ENCODE measurements at regions not wholly inside any gene's neighbourhood (a gene's known extent, or its start where the extent isn't known, plus 50 kb on each side); places are given as distances from the start of the nearest gene placed in this dataset.

- H3K27me3 ChIP-seq (ENCODE audit: low read length): no peaks in the 10 kb centered on the region
- no peaks in the 10 kb centered on the region for H3K9me3 ChIP-seq (ENCODE audit: insufficient read depth, low read length)
- H3K9me2 ChIP-seq (replicated peaks; ENCODE audit: insufficient read depth, low read length): no peaks in the 10 kb centered on the region
- H3K79me2 ChIP-seq (ENCODE audit: insufficient read depth, low read length): no peaks in the 10 kb centered on the region
- no peaks in the 10 kb centered on the region for H4K20me1 ChIP-seq (ENCODE audit: low read depth, low read length)
- H3K9ac ChIP-seq (ENCODE audit: low read length): no peak overlapping the region
- H3K27ac ChIP-seq (ENCODE audit: low read depth, low read length): no peak overlapping the region
- no peak for TF ChIP-seq EZH2phosphoT487 (conservative IDR thresholded peaks at IDR 0.05; ENCODE audit: low read length)
- no peak for TF ChIP-seq CTCF (IDR thresholded peaks at IDR 0.05; ENCODE audit: insufficient read depth, low read length, poor library complexity, severe bottlenecking)
- no peaks in the 10 kb centered on the region for H3K36me3 ChIP-seq (ENCODE audit: low read length)
- no peak overlapping the region for H3K4me2 ChIP-seq (ENCODE audit: low read depth, low read length, poor library complexity, severe bottlenecking)
- H3K4me3 ChIP-seq (ENCODE audit: insufficient read depth, low read length, poor library complexity, severe bottlenecking): no peak overlapping the region
- H3F3A ChIP-seq (ENCODE audit: insufficient read depth): no peaks in the 10 kb centered on the region
- H2AFZ ChIP-seq (ENCODE audit: low read depth, low read length, severe bottlenecking): no peak overlapping the region
Measured at GRCh38 chr14:65190312-65190711, 88.0 kb upstream of the MAX start.

GRCh38 chr14:65191716-65192115 lies 89.4 kb upstream of the MAX start:
- H3K79me2 ChIP-seq (ENCODE audit: insufficient read depth, low read length): no peaks in the 10 kb centered on the region
- no peak overlapping the region for H3K4me2 ChIP-seq (ENCODE audit: low read depth, low read length, poor library complexity, severe bottlenecking)
- no peaks in the 10 kb centered on the region for H3K36me3 ChIP-seq (ENCODE audit: low read length)
- H3K9me3 ChIP-seq (ENCODE audit: insufficient read depth, low read length): no peaks in the 10 kb centered on the region
- H4K20me1 ChIP-seq (ENCODE audit: low read depth, low read length): no peaks in the 10 kb centered on the region
- no peak overlapping the region for H3K4me3 ChIP-seq (ENCODE audit: insufficient read depth, low read length, poor library complexity, severe bottlenecking)
- no peak overlapping the region for H3K27ac ChIP-seq (ENCODE audit: low read depth, low read length)
- H3F3A ChIP-seq (ENCODE audit: insufficient read depth): no peaks in the 10 kb centered on the region; the same call in 1 of the 2 replicates
- no peak overlapping the region for H2AFZ ChIP-seq (ENCODE audit: low read depth, low read length, severe bottlenecking)
- no peaks in the 10 kb centered on the region for H3K9me2 ChIP-seq (replicated peaks; ENCODE audit: insufficient read depth, low read length)
- H3K27me3 ChIP-seq (ENCODE audit: low read length): no peaks in the 10 kb centered on the region
- no peak for TF ChIP-seq EZH2phosphoT487 (conservative IDR thresholded peaks at IDR 0.05; ENCODE audit: low read length)
- TF ChIP-seq CTCF (IDR thresholded peaks at IDR 0.05; ENCODE audit: insufficient read depth, low read length, poor library complexity, severe bottlenecking): no peak
- no peak overlapping the region for H3K9ac ChIP-seq (ENCODE audit: low read length)

- no peaks in the 10 kb centered on the region for H3K9me2 ChIP-seq (replicated peaks; ENCODE audit: insufficient read depth, low read length)
- no peaks in the 10 kb centered on the region; the same call in 1 of the 2 replicates for H3F3A ChIP-seq (ENCODE audit: insufficient read depth)
- H3K4me3 ChIP-seq (ENCODE audit: insufficient read depth, low read length, poor library complexity, severe bottlenecking): no peak overlapping the region
- H3K9me3 ChIP-seq (ENCODE audit: insufficient read depth, low read length): no peaks in the 10 kb centered on the region
- H4K20me1 ChIP-seq (ENCODE audit: low read depth, low read length): no peaks in the 10 kb centered on the region
- no peaks in the 10 kb centered on the region for H3K27me3 ChIP-seq (ENCODE audit: low read length)
- TF ChIP-seq CTCF (IDR thresholded peaks at IDR 0.05; ENCODE audit: insufficient read depth, low read length, poor library complexity, severe bottlenecking) (no peak), EZH2phosphoT487 (conservative IDR thresholded peaks at IDR 0.05; ENCODE audit: low read length) (no peak)
- H3K79me2 ChIP-seq (ENCODE audit: insufficient read depth, low read length): no peaks in the 10 kb centered on the region
- no peaks in the 10 kb centered on the region for H3K36me3 ChIP-seq (ENCODE audit: low read length)
- no peak overlapping the region for H3K27ac ChIP-seq (ENCODE audit: low read depth, low read length)
- no peak overlapping the region for H3K4me2 ChIP-seq (ENCODE audit: low read depth, low read length, poor library complexity, severe bottlenecking)
- H2AFZ ChIP-seq (ENCODE audit: low read depth, low read length, severe bottlenecking): no peak overlapping the region
- no peak overlapping the region for H3K9ac ChIP-seq (ENCODE audit: low read length)
Measured at GRCh38 chr14:65192686-65193085, 90.4 kb upstream of the MAX start.

Data from SU-DHL-6 (cell line).